Common myeloid progenitor, CD34-positive (primary cell): ENCODE measurements at regions not wholly inside any gene's neighbourhood (a gene's known extent, or its start where the extent isn't known, plus 50 kb on each side); places are given as distances from the start of the nearest gene placed in this dataset.
"Not testable (repeated sequence)": the region's sequence is repeated elsewhere in the genome, so short reads cannot be mapped to it uniquely, and the experiment has no call there.

Experiments used
- CTCF ChIA-PET: fragments of 350-600 bp; sonication (Branson Sonifier 250); formaldehyde crosslinking; loops from one replicate; lab custom pipeline; 2021; ENCODE audit warnings: antibody characterized with exemption; lab: Charles Lee
- POLR2A ChIA-PET: fragments of 350-600 bp; sonication (Branson Sonifier 250); formaldehyde crosslinking; loops from one replicate; lab custom pipeline; 2021; ENCODE audit warnings: antibody characterized with exemption; lab: Charles Lee
- DNase-seq, 3 donors: peaks; one replicate each; pipeline versions ENCODE4 v3.0.0 to v3.0.0-alpha.2; 2013
- H3K27ac ChIP-seq, 2 experiments: 1 replicate in 1 of 2; 2 replicates in 1 of 2; pipeline ENCODE4 v1.7.0; 2013; ENCODE audit warnings: inconsistent platforms in 2 of 2, low read length in 2 of 2, mild to moderate bottlenecking in 2 of 2, low read depth in 1 of 2, moderate library complexity in 1 of 2; ENCODE audit not compliant: severe bottlenecking in 2 of 2, insufficient read depth in 1 of 2, poor library complexity in 1 of 2
- H3K27me3 ChIP-seq, 5 experiments: replicated peaks in 2 of 5; 1 replicate in 3 of 5; 2 replicates in 2 of 5; pipeline versions ENCODE4 v1.6.1 to v1.7.0; 2013; ENCODE audit warnings: low read length in 4 of 5, mild to moderate bottlenecking in 2 of 5, moderate library complexity in 2 of 5, inconsistent platforms in 1 of 5; ENCODE audit not compliant: insufficient read depth in 5 of 5, control insufficient read depth in 4 of 5
- H3K36me3 ChIP-seq, 4 experiments: 1 replicate in 2 of 4; 2 replicates in 2 of 4; pipeline versions ENCODE4 v1.6.1 to v1.7.0; 2013; ENCODE audit warnings: low read length in 3 of 4, control low read depth in 1 of 4, mild to moderate bottlenecking in 1 of 4; ENCODE audit not compliant: control insufficient read depth in 4 of 4, insufficient read depth in 4 of 4
- H3K4me1 ChIP-seq, 4 experiments: 1 replicate in 3 of 4; 2 replicates in 1 of 4; pipeline versions ENCODE4 v1.6.1 to v1.7.1; 2013; ENCODE audit warnings: low read length in 3 of 4, mild to moderate bottlenecking in 3 of 4, control low read depth in 1 of 4, inconsistent platforms in 1 of 4, moderate library complexity in 1 of 4; ENCODE audit not compliant: control insufficient read depth in 4 of 4, insufficient read depth in 4 of 4; ENCODE audit errors: control extremely low read depth in 1 of 4
- H3K4me3 ChIP-seq, 7 experiments: 1 replicate in 4 of 7; 2 replicates in 3 of 7; pipeline versions ENCODE4 v1.5.1 to v1.7.0; 2013; ENCODE audit warnings: mild to moderate bottlenecking in 7 of 7, low read length in 6 of 7, moderate library complexity in 6 of 7, inconsistent platforms in 2 of 7, low read depth in 2 of 7, control low read depth in 1 of 7; ENCODE audit not compliant: insufficient read depth in 4 of 7, control insufficient read depth in 1 of 7; ENCODE audit errors: extremely low read depth in 1 of 7
- H3K9me3 ChIP-seq, 5 experiments: 1 replicate in 4 of 5; 2 replicates in 1 of 5; pipeline versions ENCODE4 v1.6.1 to v1.7.1; 2013; ENCODE audit warnings: low read length in 4 of 5, mild to moderate bottlenecking in 2 of 5, inconsistent platforms in 1 of 5, low read depth in 1 of 5, moderate library complexity in 1 of 5; ENCODE audit not compliant: control insufficient read depth in 4 of 5, insufficient read depth in 2 of 5; ENCODE audit errors: control extremely low read depth in 1 of 5
- WGBS: methylation state at CpG from one replicate; pipeline ENCODE4 v1.1.5; 2013; ENCODE audit not compliant: insufficient coverage; 5-methylcytosine and 5-hydroxymethylcytosine counted together

GRCh38 chr7:86995052-86995725, 64.3 kb downstream of the ELAPOR2 start:
- no peak for DNase-seq
- WGBS: 100% methylated on average over 1 of the region's 6 CpGs
- no peaks in the 10 kb centered on the region for H3K27me3 ChIP-seq
- POLR2A ChIA-PET: no interaction called here
- no peaks in the 10 kb centered on the region for H3K9me3 ChIP-seq
- H3K27ac ChIP-seq: no peak overlapping the region
- H3K4me3 ChIP-seq: no peak overlapping the region
- H3K36me3 ChIP-seq: no peaks in the 10 kb centered on the region
- CTCF ChIA-PET: interaction anchor here (1.0 to 1.2 kb wide), 2 partner anchors 10 to 152 kb away, joined by 3 to 4 read pairs; no protein-coding TSS in a partner anchor
- H3K4me1 ChIP-seq: peaks cover 0 to 5% (median 4%) of the 10 kb centered on the region in 4 experiments

DNA sequence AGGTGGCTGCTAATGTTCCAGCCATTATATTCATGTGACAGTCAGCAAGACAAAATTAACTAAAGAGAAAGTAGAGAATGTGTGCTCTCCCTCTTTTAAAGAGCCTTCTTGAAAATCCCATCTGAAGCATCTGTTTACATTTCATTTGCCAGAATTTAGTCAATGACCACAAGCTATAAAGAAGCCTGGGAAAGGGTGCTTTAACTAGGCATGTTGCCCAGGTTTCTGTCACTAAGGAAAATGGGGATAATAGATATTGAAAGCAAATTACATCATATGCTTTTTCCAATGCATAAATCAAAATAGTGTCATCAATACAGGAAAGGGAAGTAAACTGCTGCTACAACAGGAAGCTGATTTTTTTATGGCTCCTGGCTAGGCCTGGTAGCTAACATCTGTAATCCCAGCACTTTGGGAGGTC, 67.7 kb downstream of the ELAPOR2 start:
- Histone ChIP-seq H3K9me3 (peaks cover 0 to 1% (median 0%) of the 10 kb centered on the region in 5 experiments), H3K36me3 (no peaks in the 10 kb centered on the region), H3K27me3 (no peaks in the 10 kb centered on the region), H3K27ac (no peak overlapping the region), H3K4me3 (peak overlapping the region in 1 of 7 experiments; percentile 15), H3K4me1 (peaks cover 0 to 5% (median 4%) of the 10 kb centered on the region in 4 experiments)
- DNase-seq: peak; percentile 12 to 68 (median 47)
- ChIA-PET CTCF (interaction anchor here (0.9 to 2.9 kb wide), 3 partner anchors 9 to 20 kb away, joined by 3 to 10 read pairs (median 6); no protein-coding TSS in a partner anchor), POLR2A (interaction anchor here (0.6 kb wide), 1 partner anchor 399 kb away, joined by 3 read pairs; no protein-coding TSS in a partner anchor)

- POLR2A ChIA-PET: interaction anchor here (0.6 kb wide), 1 partner anchor 399 kb away, joined by 3 read pairs; no protein-coding TSS in a partner anchor
- H3K27ac ChIP-seq: no peak overlapping the region
Observed at GRCh38 chr7:86991093-86991769, 68.2 kb downstream of the ELAPOR2 start.

GRCh38 chr7:86989407-86989806, 70.0 kb downstream of the ELAPOR2 start:
- Histone ChIP-seq H3K4me3 (no peak overlapping the region), H3K4me1 (peaks cover 0 to 5% (median 4%) of the 10 kb centered on the region in 4 experiments), H3K9me3 (peaks cover 0 to 1% (median 0%) of the 10 kb centered on the region in 5 experiments), H3K27me3 (no peaks in the 10 kb centered on the region), H3K36me3 (no peaks in the 10 kb centered on the region), H3K27ac (no peak overlapping the region)
- POLR2A ChIA-PET: no interaction called here
- WGBS: 100% methylated on average over 3 of the region's 8 CpGs
- no peak for DNase-seq
- CTCF ChIA-PET: no interaction called here

More at GRCh38 chr7:86991093-86991769, 68.2 kb downstream of the ELAPOR2 start:
- H3K36me3 ChIP-seq: no peaks in the 10 kb centered on the region
- H3K4me1 ChIP-seq: peaks cover 0 to 5% (median 4%) of the 10 kb centered on the region in 4 experiments
- CTCF ChIA-PET: interaction anchor here (0.9 to 2.9 kb wide), 4 partner anchors 9 to 20 kb away, joined by 3 to 10 read pairs (median 4); no protein-coding TSS in a partner anchor
- no peak overlapping the region for H3K4me3 ChIP-seq
- H3K27me3 ChIP-seq: no peaks in the 10 kb centered on the region
- peaks cover 0 to 1% (median 0%) of the 10 kb centered on the region in 5 experiments for H3K9me3 ChIP-seq
- no peak for DNase-seq

- H3K4me3 ChIP-seq, H3K36me3 ChIP-seq, H3K27ac ChIP-seq, H3K4me1 ChIP-seq, DNase-seq, POLR2A ChIA-PET, H3K9me3 ChIP-seq, H3K27me3 ChIP-seq, CTCF ChIA-PET: not testable (repeated sequence)
- WGBS: 100% methylated on average over 3 of the region's 4 CpGs
Observed at GRCh38 chr7:86987834-86988233, 71.6 kb downstream of the ELAPOR2 start.

- DNase-seq, POLR2A ChIA-PET, CTCF ChIA-PET, H3K27ac ChIP-seq, H3K4me3 ChIP-seq, H3K4me1 ChIP-seq, H3K27me3 ChIP-seq, H3K36me3 ChIP-seq, H3K9me3 ChIP-seq: not testable (repeated sequence)
- no CpG with 5 or more reads among the region's 3 CpGs for WGBS
Observed at GRCh38 chr7:86987358-86987757, 72.1 kb downstream of the ELAPOR2 start.

GRCh38 chr7:86985342-86985741, 74.1 kb downstream of the ELAPOR2 start:
- POLR2A ChIA-PET, H3K36me3 ChIP-seq, CTCF ChIA-PET, DNase-seq, H3K4me3 ChIP-seq, H3K27me3 ChIP-seq, H3K4me1 ChIP-seq, H3K27ac ChIP-seq: not testable (repeated sequence)
- WGBS: 100% methylated on average over 1 of the region's 3 CpGs
- peaks cover 0 to 10% (median 1%) of the 10 kb centered on the region in 5 experiments for H3K9me3 ChIP-seq
